NB4 (cell line): ENCODE measurements at regions not wholly inside any gene's neighbourhood (a gene's known extent, or its start where the extent isn't known, plus 50 kb on each side); places are given as distances from the start of the nearest gene placed in this dataset.

Experiments
- POLR2A ChIP-seq: IDR thresholded peaks from 2 replicates; pipeline ENCODE4 v1.6.1; 2011; ENCODE audit warnings: mild to moderate bottlenecking; ENCODE audit not compliant: insufficient read length; ENCODE audit errors: extremely low read depth
- TF ChIP-seq, protein P1 (sequence below): IDR thresholded peaks from one replicate; pipeline ENCODE4 v1.5.1; 2012; ENCODE audit warnings: low read depth, low read length

DNA sequence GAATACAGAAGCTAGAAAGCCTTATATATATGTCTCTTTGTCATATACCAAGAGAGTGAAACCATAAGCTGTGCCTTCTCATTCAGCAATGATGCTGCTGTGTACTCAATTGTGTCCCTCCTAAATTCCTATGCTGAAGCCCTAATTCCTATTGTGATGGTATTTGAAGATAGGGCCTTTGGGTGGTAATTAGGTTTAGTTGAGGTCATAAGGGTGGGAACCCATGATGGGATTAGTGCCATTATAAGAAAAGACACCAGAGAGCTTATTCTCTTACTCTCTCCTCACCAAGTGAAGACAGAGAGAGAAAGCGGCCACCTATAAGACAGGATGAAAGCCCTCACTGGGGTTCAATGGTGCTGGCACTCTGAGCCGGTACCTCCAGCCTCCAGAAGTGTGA is 1191.3 kb upstream of the TENM4 start:
- TF ChIP-seq, protein P1, sequence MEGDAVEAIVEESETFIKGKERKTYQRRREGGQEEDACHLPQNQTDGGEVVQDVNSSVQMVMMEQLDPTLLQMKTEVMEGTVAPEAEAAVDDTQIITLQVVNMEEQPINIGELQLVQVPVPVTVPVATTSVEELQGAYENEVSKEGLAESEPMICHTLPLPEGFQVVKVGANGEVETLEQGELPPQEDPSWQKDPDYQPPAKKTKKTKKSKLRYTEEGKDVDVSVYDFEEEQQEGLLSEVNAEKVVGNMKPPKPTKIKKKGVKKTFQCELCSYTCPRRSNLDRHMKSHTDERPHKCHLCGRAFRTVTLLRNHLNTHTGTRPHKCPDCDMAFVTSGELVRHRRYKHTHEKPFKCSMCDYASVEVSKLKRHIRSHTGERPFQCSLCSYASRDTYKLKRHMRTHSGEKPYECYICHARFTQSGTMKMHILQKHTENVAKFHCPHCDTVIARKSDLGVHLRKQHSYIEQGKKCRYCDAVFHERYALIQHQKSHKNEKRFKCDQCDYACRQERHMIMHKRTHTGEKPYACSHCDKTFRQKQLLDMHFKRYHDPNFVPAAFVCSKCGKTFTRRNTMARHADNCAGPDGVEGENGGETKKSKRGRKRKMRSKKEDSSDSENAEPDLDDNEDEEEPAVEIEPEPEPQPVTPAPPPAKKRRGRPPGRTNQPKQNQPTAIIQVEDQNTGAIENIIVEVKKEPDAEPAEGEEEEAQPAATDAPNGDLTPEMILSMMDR, result no peak
- TF ChIP-seq POLR2A, result no peak
